ENCODE measurements at regions not wholly inside any gene's neighbourhood (a gene's known extent, or its start where the extent isn't known, plus 50 kb on each side); places are given as distances from the start of the nearest gene placed in this dataset.

GRCh38 chr15:66643033-66643432 is 59.0 kb upstream of the SMAD6 start:
- no peaks in the 10 kb centered on the region for H3K9me3 Mint-ChIP-seq
- no peak for DNase-seq
- H3K27me3 Mint-ChIP-seq: no peaks in the 10 kb centered on the region
- CTCF ChIA-PET: no interaction called here
- H3K4me1 Mint-ChIP-seq: peaks cover 12% of the 10 kb centered on the region
- H3K27ac Mint-ChIP-seq: no peak overlapping the region
- H3K4me3 Mint-ChIP-seq: no peak overlapping the region
- POLR2A ChIA-PET: no interaction called here
- no peaks in the 10 kb centered on the region for H3K36me3 Mint-ChIP-seq (ENCODE audit: low read depth)

- POLR2A ChIA-PET: no interaction called here
Measured at GRCh38 chr15:66644000-66644787, 57.8 kb upstream of the SMAD6 start.

GRCh38 chr15:66644869-66645268 is 57.2 kb upstream of the SMAD6 start:
- Mint-ChIP-seq H3K27me3 (no peaks in the 10 kb centered on the region), H3K36me3 (ENCODE audit: low read depth) (no peaks in the 10 kb centered on the region), H3K4me3 (no peak overlapping the region), H3K27ac (no peak overlapping the region), H3K4me1 (no peaks in the 10 kb centered on the region), H3K9me3 (no peaks in the 10 kb centered on the region)
- DNase-seq: no peak
- CTCF ChIA-PET: interaction anchor here (0.6 kb wide), 1 partner anchor 13 kb away, joined by 3 read pairs; no protein-coding TSS in a partner anchor
- POLR2A ChIA-PET: no interaction called here

More at GRCh38 chr15:66644000-66644787, 57.8 kb upstream of the SMAD6 start:
- no peak for DNase-seq
- Mint-ChIP-seq H3K27me3 (no peaks in the 10 kb centered on the region), H3K36me3 (ENCODE audit: low read depth) (no peaks in the 10 kb centered on the region), H3K4me3 (no peak overlapping the region), H3K9me3 (no peaks in the 10 kb centered on the region), H3K27ac (no peak overlapping the region), H3K4me1 (peaks cover 3% of the 10 kb centered on the region)
- CTCF ChIA-PET: no interaction called here

- CTCF ChIA-PET: interaction anchor here (1.2 kb wide), 1 partner anchor 30 kb away, joined by 3 read pairs; no protein-coding TSS in a partner anchor
- H3K4me1 Mint-ChIP-seq: no peaks in the 10 kb centered on the region
- H3K4me3 Mint-ChIP-seq: no peak overlapping the region
- H3K36me3 Mint-ChIP-seq (ENCODE audit: low read depth): no peaks in the 10 kb centered on the region
- H3K27ac Mint-ChIP-seq: no peak overlapping the region
- no peaks in the 10 kb centered on the region for H3K9me3 Mint-ChIP-seq
- H3K27me3 Mint-ChIP-seq: no peaks in the 10 kb centered on the region
- no peak for DNase-seq
- POLR2A ChIA-PET: no interaction called here
Measured at GRCh38 chr15:66646308-66646707, 55.7 kb upstream of the SMAD6 start.

GRCh38 chr15:66646799-66647198 is 55.2 kb upstream of the SMAD6 start:
- Mint-ChIP-seq H3K27ac (no peak overlapping the region), H3K36me3 (ENCODE audit: low read depth) (no peaks in the 10 kb centered on the region), H3K4me3 (no peak overlapping the region), H3K27me3 (no peaks in the 10 kb centered on the region), H3K4me1 (no peaks in the 10 kb centered on the region), H3K9me3 (no peaks in the 10 kb centered on the region)
- no peak for DNase-seq
- POLR2A ChIA-PET: no interaction called here
- CTCF ChIA-PET: interaction anchor here (1.2 kb wide), 1 partner anchor 31 kb away, joined by 3 read pairs; no protein-coding TSS in a partner anchor

GRCh38 chr15:66647358-66647757 is 54.7 kb upstream of the SMAD6 start:
- Mint-ChIP-seq H3K9me3 (no peaks in the 10 kb centered on the region), H3K4me1 (no peaks in the 10 kb centered on the region), H3K36me3 (ENCODE audit: low read depth) (no peaks in the 10 kb centered on the region), H3K27me3 (no peaks in the 10 kb centered on the region), H3K4me3 (no peak overlapping the region), H3K27ac (no peak overlapping the region)
- CTCF ChIA-PET: interaction anchor here (1.2 kb wide), 1 partner anchor 31 kb away, joined by 3 read pairs; no protein-coding TSS in a partner anchor
- POLR2A ChIA-PET: no interaction called here
- DNase-seq: no peak

- POLR2A ChIA-PET: no interaction called here
- Mint-ChIP-seq H3K27ac (no peak overlapping the region), H3K9me3 (no peaks in the 10 kb centered on the region), H3K4me3 (no peak overlapping the region), H3K27me3 (peaks cover 4% of the 10 kb centered on the region), H3K4me1 (no peaks in the 10 kb centered on the region), H3K36me3 (ENCODE audit: low read depth) (no peaks in the 10 kb centered on the region)
- CTCF ChIA-PET: interaction anchor here (0.9 to 1.4 kb wide), 3 partner anchors 10 to 203 kb away, joined by 3 read pairs; no protein-coding TSS in a partner anchor
- DNase-seq: no peak
Measured at GRCh38 chr15:66648588-66648987, 53.4 kb upstream of the SMAD6 start.

GRCh38 chr15:66649235-66649984 is 52.6 kb upstream of the SMAD6 start:
- Mint-ChIP-seq H3K9me3 (no peaks in the 10 kb centered on the region), H3K4me1 (peaks cover 3% of the 10 kb centered on the region), H3K36me3 (ENCODE audit: low read depth) (no peaks in the 10 kb centered on the region), H3K27ac (no peak overlapping the region), H3K27me3 (peaks cover 4% of the 10 kb centered on the region), H3K4me3 (no peak overlapping the region)
- ChIA-PET POLR2A (no interaction called here), CTCF (interaction anchor here (0.7 to 1.4 kb wide), 2 partner anchors 10 to 11 kb away, joined by 3 read pairs; no protein-coding TSS in a partner anchor)
- DNase-seq: no peak

GRCh38 chr15:66650433-66650832 is 51.6 kb upstream of the SMAD6 start:
- Mint-ChIP-seq H3K4me1 (peaks cover 5% of the 10 kb centered on the region), H3K27ac (no peak overlapping the region), H3K36me3 (ENCODE audit: low read depth) (no peaks in the 10 kb centered on the region), H3K9me3 (no peaks in the 10 kb centered on the region), H3K4me3 (no peak overlapping the region), H3K27me3 (peaks cover 4% of the 10 kb centered on the region)
- ChIA-PET CTCF (no interaction called here), POLR2A (no interaction called here)
- DNase-seq: no peak

GRCh38 chr15:66651198-66651597 is 50.8 kb upstream of the SMAD6 start:
- peaks cover 4% of the 10 kb centered on the region for H3K27me3 Mint-ChIP-seq
- no peak overlapping the region for H3K4me3 Mint-ChIP-seq
- POLR2A ChIA-PET: no interaction called here

GRCh38 chr15:66651913-66652642 is 50.0 kb upstream of the SMAD6 start:
- no peak for DNase-seq
- peaks cover 4% of the 10 kb centered on the region for H3K27me3 Mint-ChIP-seq
- ChIA-PET POLR2A (no interaction called here), CTCF (interaction anchor here (0.7 kb wide), 1 partner anchor 77 kb away, joined by 3 read pairs; no protein-coding TSS in a partner anchor)
- peaks cover 12% of the 10 kb centered on the region for H3K4me1 Mint-ChIP-seq
- H3K9me3 Mint-ChIP-seq: no peaks in the 10 kb centered on the region
- no peaks in the 10 kb centered on the region for H3K36me3 Mint-ChIP-seq (ENCODE audit: low read depth)
- no peak overlapping the region for H3K4me3 Mint-ChIP-seq
- H3K27ac Mint-ChIP-seq: no peak overlapping the region

More at GRCh38 chr15:66651198-66651597, 50.8 kb upstream of the SMAD6 start:
- no peak overlapping the region for H3K27ac Mint-ChIP-seq
- CTCF ChIA-PET: interaction anchor here (0.7 kb wide), 1 partner anchor 76 kb away, joined by 3 read pairs; no protein-coding TSS in a partner anchor
- H3K9me3 Mint-ChIP-seq: no peaks in the 10 kb centered on the region
- peaks cover 12% of the 10 kb centered on the region for H3K4me1 Mint-ChIP-seq
- H3K36me3 Mint-ChIP-seq (ENCODE audit: low read depth): no peaks in the 10 kb centered on the region
- no peak for DNase-seq
